CD4-positive, alpha-beta T cell treated with Interleukin-21 for 1 hour (primary cell): ENCODE measurements at regions not wholly inside any gene's neighbourhood (a gene's known extent, or its start where the extent isn't known, plus 50 kb on each side); places are given as distances from the start of the nearest gene placed in this dataset.
"Not testable (repeated sequence)": the region's sequence is repeated elsewhere in the genome, so short reads cannot be mapped to it uniquely, and the experiment has no call there.

ENCODE experiments used
- DNase-seq: peaks from one replicate; pipeline ENCODE4 v3.0.0-alpha.2; 2020

DNA sequence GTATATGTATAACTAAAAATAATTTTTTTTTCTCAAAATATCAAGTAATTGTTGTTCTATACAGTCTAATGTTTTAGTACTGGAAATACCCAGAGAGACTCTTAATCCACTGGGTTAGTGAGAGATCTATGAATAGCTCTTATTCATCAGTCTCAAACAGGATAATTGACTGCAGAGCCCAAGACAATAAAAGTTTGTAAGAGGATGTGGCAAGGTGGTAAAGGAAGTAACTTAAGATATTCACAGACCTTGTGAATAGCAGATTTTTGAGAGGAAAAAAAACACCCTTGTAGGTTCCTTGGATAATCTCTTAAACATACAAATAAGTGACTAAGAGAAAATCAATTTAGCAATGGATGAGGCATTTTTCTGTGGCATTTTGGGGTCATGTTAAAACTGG, 210.9 kb upstream of the FAM241A start:
- DNase-seq, result no peak

DNA sequence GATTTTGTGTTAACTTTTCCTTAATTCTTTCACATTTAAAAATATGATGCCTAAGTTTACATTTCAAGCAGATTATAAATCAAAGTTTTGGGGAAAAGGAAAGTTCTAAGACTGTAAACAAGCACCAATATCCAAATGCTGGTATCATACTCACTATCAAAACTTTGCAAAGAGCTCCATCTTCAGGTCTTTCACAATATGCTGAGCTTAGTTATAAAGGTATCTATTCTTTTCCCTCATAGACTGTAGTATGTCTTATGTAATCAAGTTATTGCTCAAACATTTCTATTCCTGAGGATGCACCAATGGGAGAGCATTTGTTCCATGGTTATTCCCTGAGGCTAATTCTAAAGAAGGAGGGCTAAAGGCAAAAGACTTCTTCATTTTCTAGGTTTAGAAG, 207.9 kb upstream of the FAM241A start:
- no peak for DNase-seq

DNA sequence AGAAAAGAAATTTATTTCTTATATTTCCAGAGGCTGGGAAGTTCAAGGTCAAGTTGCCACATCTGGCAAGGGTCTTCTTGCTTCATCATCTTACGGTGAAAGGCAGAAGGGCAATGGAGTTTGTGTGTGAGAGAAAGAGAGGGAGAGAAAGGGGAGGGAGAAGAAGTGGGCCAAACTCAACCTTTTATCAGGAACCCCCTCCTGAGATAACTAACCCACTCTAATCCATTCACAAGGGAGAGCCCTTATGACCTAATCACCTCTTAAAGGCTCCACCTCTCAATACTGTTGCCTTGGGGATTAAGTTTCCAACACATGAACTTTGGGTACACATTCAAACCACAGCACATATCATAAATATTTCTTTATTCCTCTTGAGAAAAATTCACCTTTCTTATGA, 203.3 kb upstream of the FAM241A start:
- no peak for DNase-seq

DNA sequence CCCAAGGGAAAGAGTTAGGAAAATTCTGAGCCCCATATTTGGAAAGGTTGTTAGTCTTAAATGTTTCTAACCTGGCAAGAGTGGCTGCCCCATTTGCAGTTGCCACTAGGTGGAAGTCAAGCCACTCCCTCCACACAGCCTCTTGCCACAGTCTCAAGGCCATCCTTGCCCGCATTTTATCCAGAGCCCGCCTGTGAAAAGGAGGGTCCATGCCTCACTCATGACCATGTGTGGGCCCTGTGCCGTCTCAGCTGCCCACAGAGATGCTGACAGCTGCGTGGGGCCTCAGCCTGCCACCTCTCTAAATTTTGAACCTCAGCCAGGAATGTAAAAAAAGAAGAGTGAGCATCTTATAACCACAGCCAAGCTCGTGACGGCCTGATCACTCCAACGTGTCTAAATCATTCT, 201.5 kb upstream of the FAM241A start:
- DNase-seq, result no peak

DNA sequence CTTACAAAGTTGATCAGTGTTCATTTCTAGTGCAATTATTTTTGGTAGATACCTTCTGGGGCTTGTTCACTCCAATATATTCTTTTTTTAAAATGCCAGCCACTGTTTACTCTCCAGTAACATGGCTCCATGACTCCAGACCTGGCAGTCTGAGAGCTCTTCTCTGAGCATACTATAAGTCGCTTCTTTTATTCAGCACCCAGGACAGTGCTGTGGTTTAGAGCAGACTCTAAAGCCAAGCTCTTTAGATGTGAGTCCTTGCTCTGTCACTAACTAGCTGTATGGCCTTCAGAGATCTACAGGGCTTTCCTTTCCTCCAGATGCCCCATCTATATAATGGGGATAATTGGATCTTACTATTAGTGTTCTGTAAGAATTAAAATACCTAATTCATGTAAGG, 200.2 kb upstream of the FAM241A start:
- no peak for DNase-seq

DNA sequence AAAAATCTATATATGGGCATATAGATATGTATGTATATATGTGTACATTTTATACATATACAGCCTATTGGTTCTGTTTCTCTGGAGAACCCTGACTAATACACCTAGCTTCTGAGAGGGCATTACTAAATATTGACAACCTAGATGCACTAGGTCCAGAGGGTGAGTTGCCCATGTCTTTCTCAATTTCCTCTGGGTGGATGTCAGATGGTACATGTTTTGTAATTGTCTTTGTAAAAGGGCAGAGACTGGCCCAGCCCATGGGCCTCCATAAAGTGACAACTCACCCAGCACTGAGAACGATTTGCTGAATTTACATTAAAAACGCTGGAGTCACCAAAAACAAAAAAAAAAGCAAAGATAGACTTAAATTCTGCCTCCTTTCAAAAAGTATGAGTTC, 198.5 kb upstream of the FAM241A start:
- no peak for DNase-seq

DNA sequence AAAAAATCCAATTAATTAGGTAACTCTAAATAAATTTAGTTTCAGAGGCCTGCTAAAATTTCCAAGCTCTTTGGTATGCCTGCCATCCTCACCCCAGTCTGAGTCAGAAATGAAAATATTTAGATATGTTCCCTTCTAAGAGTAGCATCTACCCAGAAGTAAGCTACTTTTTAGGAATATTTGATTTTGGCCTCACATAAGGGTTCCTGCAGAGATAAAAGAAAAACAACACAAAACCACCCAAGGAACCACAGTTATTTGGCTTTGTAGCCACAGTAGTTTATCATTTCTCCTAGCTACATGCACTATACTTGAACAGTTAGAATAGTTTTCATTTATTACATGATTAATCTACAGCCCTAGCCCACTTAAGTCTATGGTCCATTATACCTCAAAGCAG, 192.6 kb upstream of the FAM241A start:
- no peak for DNase-seq

DNA sequence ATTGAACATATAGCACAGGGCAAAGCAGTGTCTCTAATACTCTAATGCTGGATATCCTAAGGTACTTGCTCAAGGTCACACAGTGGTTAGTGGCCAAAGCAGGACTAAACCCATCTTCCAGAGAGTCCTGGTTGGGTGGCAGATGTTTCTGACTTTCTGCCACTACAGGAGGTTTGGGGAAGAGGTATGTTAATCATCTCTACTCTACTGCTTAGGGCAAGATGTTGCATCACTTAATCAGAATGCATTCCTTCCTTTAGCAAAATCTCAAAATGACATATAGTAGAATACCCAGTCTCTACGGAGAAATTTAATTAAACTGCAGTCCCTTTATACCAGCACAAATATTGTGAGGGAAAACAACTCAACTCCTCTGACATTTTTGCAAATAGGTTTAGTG, 190.7 kb upstream of the FAM241A start:
- DNase-seq, result no peak

DNA sequence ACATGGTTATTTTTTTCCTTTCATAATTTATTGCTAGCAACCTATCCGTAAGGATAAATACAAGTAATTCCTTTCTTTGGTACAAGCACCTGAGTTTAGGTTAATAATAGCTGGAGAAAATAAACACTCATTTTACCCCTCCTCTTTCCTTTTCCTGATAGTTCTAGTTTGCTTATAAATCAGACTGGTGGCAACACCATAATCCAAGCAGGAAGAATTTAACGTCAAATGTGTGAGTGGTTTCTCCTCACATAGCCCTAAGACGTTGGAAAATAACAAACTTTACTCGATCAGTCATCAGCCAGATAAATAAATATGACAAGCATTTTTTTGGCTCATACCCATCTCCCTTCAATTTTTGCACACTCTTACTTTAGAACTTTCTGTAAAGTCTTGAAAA, 190.3 kb upstream of the FAM241A start:
- DNase-seq, result no peak

DNA sequence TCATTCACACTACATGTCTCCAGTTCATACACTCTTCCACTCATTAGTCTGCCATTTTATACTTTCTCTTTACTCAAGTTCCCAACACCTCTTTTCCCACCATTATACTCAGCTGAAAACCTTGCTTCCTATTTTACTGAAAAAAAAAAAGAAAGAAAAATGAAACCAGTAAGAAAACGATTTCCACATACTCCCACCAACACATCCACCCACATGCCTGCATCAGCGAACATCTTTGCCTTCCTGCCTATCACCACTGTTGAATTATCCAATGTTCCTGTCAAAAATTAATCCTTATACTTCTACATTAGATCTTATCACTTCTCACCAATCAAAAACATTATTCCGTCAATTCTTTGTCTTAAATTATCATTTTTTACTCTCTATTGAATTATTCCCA, 188.1 kb upstream of the FAM241A start:
- no peak for DNase-seq

DNA sequence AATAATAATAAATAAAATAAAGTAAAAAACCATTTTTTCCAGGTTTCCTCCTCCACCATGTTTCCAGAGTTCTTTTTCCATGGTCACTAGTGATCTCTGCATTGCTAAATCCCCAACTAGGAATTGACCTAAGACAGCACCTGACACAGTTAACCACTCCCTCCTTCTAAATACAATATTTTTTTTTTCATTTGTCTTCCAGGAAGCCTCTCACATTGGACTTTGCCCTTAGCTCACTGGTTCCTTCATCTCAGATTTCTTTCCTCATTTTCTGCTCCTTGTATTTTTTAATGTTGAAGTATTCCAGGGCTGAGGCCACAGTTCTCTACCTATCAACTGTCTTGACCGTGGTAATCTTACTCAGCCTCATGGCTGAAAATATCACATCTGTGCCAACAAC, 187.3 kb upstream of the FAM241A start:
- DNase-seq, result no peak

DNA sequence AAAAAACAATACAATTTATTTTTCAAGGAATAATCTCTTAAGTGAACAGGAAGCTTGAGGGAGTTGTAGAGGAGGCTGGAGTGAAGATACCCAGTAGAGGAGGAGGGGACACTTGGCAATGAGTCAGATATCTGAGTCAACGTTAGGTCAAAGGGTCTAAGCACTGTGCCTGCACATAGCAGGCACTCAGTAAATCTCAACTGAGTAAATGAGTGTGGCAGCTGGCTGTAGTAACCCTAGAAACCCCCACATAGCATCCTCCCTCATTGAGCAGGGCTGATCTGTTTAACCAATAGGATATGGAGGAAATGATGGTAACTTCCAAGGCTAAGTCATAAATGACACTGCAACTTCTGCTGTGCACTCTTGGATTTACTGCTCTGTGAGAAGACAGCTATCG, 186.0 kb upstream of the FAM241A start:
- no peak for DNase-seq

DNA sequence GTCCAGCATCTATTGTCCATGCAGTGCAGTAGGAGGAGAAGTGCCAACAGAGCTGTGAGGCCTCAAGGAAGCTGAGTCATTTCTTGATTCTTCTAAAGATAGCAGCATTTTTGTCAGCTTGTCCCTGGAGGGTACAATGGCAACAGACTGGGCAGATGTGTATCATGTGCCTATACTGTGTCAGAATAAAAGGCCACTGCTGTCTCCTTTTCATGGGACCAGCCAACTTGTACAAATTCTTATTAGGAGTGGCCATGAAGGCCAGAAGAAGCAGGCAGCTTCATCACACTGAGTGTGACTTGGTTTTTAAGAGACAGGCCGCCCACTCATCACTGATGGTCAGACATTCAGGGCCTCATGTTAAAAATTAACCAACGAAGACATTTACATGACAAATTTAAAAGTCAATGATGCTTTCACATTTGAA, 185.0 kb upstream of the FAM241A start:
- no peak for DNase-seq

DNA sequence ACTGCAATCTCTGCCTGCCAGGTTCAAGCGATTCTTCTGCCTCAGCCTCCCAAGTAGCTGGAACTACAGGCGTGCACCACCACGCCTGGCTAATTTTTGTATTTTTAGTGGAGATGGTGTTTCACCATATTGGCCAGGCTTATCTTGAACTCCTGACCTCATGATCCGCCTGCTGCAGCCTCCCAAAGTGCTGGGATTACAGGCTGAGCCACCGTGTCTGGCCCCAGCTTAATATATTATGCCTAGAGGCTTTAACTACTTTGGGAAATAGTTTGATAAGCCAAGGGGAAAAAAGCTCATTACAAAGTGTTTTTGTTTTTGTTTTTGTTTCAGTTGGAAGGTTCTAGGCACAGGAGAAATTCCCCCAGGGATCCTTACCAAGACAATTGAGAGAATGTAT, 184.2 kb upstream of the FAM241A start:
- not testable (repeated sequence) for DNase-seq

DNA sequence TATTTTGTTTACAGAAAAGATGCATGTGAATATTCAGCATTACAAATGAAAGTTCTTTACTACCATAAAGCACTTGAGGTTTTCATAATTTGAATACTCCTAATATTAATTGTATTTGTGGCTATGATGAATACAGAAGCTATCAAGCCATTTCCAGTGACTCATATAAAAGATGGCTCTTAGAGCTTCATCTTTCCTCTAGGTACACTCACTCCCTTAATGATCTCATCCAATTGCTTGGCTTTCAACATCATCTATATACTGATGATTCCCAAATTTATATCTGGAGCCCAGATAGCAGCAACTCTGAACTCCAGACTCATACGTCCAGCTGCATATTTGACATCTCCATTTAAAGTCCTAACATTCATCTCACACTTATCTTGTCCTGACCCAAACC, 183.4 kb upstream of the FAM241A start:
- DNase-seq, result no peak

DNA sequence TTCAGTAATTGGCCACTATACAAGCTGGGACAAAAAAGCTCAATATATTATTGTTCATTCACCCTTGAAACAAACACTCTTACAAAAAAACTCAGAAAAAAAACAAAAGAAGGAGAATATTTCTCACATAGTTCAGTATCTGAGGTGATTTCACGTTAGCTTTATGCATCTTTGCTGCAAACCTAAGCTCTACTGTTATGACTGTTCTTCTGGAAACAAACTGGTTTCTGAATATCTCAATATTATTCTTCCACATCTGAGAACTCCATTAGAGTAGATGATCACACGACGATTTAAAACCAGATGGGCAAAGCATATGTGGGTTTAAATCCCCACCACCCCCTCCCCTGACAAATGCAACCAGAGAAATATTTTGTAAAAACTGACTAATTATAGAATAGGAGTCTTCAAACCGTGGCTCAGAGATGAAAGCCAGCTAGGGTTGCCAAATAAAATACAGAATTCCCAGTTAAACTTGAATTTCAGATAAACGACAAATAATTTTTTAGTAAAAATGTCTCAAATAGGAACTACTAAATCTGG, 182.0 kb upstream of the FAM241A start:
- DNase-seq, result no peak

DNA sequence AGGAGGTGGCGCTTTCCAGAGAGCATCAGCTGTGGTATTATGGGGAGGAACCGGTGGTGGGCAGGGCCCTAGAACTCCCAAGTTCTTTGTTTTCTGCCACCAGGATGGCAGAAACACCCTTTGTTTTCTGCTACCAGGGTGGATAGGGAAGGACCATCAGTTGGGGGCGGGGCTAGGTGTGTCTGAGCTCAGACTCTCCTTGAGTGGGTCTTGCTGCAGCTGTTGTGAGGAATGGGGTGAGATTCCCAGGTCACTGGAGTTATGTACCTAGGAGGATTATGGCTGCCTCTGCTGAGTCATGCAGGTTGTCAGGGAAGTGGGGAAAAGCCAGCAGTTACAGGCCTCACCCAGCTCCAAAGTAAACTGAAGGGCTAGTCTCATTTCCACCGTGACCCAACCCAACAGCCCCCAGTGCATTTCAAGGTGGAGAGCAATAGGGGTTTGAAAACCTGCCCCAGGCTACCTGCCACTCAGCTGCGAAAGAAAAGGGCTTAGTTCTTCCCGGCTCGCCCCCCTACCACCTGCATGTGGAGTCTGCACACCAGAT, 167.8 kb upstream of the FAM241A start:
- DNase-seq, result no peak

DNA sequence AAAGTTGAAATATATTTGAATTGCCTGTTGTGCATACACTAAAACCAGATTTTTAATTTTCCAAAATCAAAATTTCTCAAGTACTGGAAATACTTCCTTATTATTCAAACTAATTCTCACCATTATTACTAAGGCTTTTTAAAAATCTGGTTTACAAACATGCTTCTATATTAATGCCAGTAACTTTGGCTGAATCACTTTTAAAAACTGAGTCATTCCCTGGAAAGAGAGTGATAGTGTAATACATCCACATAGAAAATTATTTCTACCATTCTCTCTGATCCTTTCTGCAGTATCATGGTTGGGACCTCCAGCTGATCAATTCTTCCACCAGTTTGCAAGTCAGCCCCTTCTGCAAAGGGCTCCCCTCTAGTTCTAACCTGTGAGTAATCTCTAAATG, 165.3 kb upstream of the FAM241A start:
- no peak for DNase-seq

DNA sequence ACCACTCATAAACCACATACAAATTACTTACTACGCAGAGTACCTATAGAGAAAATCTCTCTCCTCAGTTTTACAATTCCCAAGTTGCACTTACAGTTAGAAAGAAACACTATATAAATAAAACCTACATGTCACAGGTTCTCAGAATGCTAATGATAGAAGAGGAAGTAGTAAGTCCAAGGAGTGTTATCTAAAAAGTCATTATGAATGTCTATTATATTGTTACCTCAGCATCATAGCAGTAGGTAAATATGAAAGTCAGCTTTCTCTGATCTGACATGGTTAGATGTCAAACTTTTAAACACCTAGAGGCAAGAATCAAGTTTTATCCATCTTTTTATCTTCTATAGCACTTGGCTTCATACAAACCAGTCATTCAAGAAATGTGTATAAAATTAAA, 163.2 kb upstream of the FAM241A start:
- DNase-seq, result no peak

DNA sequence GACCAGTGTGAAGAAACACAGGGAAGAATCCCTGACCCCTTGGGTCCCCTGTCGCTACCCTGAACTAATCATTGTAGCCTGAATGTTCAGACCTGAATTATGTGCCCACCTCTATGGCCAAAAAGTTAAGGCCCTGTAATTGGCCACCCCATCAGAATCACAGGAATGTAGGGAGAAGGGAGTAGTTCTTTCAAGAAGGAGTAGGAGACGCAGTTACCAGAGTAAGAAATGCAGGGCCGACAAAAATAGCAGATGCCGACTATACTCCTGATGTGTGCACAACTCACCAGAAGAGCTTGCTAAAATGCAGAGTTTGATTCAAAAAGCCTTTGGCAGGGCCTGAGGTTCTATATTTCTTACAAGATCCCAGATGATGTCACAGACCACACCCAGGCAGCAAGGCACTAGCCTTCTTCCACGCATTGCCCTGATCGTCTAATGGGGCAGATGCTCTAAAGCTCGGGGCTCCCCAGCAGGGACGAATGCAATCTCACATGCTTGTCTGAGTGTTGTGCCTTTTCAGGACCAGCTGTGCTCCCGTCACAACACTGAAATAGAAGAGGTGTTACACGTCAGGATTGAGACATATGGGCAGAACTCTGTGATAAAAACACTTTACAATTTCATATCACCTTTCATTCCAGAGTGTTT, 161.0 kb upstream of the FAM241A start:
- DNase-seq, result no peak

DNA sequence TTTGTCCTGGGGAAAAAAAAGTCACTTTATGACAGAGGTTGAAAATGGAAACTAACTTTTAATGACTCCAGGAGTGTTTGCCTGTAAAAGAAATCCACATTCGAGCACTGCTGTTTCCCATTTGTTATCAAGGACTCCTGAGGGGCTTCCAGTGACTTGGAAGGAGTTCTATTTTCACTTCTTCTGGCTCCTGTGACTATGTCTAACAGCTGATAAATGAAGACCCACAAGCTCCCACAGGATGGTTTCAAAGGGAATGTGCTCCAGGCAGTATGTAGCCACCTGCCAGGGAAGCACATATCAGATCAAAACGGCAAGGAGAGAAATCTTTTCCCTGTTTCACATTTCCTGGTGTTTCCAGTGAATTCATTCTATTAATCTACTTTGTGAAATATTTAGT, 159.8 kb upstream of the FAM241A start:
- no peak for DNase-seq

DNA sequence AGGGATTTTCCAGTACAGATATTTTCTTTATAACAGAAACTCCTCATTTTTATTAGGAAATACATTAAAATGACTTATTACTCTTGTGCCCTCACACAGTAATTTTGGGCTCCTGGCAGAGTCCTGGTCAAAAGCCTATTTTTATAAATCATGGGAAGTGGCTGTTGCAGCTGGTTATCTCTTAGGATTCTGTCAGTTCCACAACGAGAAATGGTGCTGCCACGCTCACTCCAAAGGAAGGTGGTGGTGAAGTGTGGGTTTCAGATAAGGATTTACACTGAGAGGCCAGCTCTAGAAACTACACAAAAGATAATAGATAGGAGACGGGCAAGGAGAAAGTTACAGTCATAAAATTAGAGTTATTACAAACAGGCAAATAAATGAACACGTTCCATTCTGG, 159.2 kb upstream of the FAM241A start:
- DNase-seq, result no peak

DNA sequence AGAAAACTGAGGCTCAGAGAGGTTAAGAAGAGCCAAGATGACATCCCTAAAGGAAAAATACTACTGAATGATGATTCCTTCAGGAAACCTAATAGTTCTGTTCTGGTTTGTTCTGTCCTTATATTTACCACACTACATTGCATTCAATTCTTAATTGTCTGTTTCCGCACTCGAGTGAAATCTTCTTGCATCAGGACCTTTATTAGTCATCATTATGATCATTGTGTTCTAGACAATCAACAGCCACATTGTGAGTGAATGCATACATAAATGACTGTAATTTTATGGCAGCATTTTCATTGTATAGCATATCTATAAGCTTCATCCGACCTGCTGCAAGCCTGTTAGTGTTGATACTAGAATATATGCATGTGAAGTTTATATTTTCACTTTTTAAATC, 156.7 kb upstream of the FAM241A start:
- DNase-seq, result no peak

DNA sequence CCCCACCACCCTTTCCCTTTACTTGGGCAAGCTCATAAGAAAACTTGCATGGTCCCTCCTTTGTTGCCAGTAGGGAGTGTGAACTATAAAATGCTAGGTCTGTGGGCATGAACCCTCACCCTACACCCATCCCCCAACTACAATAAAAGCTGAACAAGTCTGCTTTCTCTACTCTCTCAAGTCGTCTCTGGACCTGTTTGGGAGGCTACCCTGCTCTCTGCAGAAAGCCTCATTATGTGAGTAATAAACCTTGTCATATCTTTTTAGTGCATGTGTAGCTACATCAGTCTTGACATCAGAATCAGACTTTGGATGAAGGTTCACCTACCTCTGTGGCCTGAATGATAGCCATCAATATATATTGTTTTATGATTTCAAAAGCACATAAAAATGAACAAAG, 155.4 kb upstream of the FAM241A start:
- no peak for DNase-seq

DNA sequence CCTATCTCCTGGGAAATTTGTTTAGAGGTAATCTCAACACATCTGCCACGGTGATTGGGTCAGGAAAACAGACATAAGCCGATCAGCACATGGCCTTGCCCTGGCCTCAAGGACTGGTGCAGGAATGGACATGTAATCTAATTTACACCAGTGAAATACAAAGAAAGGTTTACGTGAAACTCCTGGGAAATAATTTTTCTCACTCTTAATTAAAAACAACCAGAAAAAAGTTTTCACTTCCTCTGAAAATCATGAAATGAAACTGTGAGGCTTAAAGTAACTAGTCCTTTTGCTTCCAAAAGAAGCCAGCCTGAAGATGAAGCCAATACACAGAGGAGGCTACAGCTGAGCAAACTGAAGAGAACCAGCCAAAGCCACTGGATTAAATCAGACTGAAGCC, 154.1 kb upstream of the FAM241A start:
- DNase-seq, result no peak
